Sigmoid colon (tissue), 6 donors: ENCODE measurements at regions not wholly inside any gene's neighbourhood (a gene's known extent, or its start where the extent isn't known, plus 50 kb on each side); places are given as distances from the start of the nearest gene placed in this dataset.
A peak's percentile ranks its signal among the peaks of the same experiment; 100 is the strongest.

Experiments used
- DNase-seq: peaks from one replicate; pipeline ENCODE4 v3.0.0-alpha.2; 2019
- H3K27ac ChIP-seq, 4 donors: fragments of 200-600 bp; sonication (generic); one replicate each; pipeline ENCODE4 v1.5.1; 2016 to 2019; ENCODE audit warnings: mild to moderate bottlenecking in 1 of 4
- H3K27me3 ChIP-seq, 3 donors: fragments of 200-600 bp; sonication (generic); one replicate each; pipeline ENCODE4 v1.5.1; 2019; ENCODE audit warnings: mild to moderate bottlenecking in 1 of 3
- H3K36me3 ChIP-seq, 4 donors: fragments of 200-600 bp; sonication (generic); one replicate each; pipeline ENCODE4 v1.5.1; 2016 to 2019
- H3K4me1 ChIP-seq, 4 donors: fragments of 200-600 bp; sonication (generic); one replicate each; pipeline ENCODE4 v1.5.1; 2017 to 2019
- H3K4me3 ChIP-seq, 4 donors: fragments of 200-600 bp; sonication (generic); one replicate each; pipeline ENCODE4 v1.5.1; 2017 to 2019; ENCODE audit warnings: mild to moderate bottlenecking in 2 of 4, moderate library complexity in 1 of 4
- H3K9me3 ChIP-seq, 4 donors: fragments of 200-600 bp in 3 of 4; sonication (generic) in 3 of 4; one replicate each; pipeline versions ENCODE4 v1.5.1 to v1.6.1; 2013 to 2019
- EP300 ChIP-seq, 4 donors: sonication (generic); formaldehyde crosslinking; IDR thresholded peaks; one replicate each; pipeline ENCODE4 v1.6.1; 2017; ENCODE audit warnings: antibody characterized with exemption in 4 of 4
- POLR2A ChIP-seq, 2 donors: fragments of 450-650 bp; IDR thresholded peaks; one replicate each; pipeline ENCODE4 v1.6.1; 2016; ENCODE audit warnings: antibody characterized with exemption in 2 of 2, mild to moderate bottlenecking in 2 of 2, moderate library complexity in 2 of 2
- POLR2AphosphoS5 ChIP-seq, 4 donors: sonication (generic); formaldehyde crosslinking; IDR thresholded peaks; one replicate each; pipeline ENCODE4 v1.6.1; 2017; ENCODE audit warnings: antibody characterized with exemption in 4 of 4
- WGBS, 2 donors: extraction: QIAGEN DNeasy Blood & Tissue Kit; methylation state at CpG; one replicate each; pipeline ENCODE4 v1.1.7; 2013; 5-methylcytosine and 5-hydroxymethylcytosine counted together
- intact Hi-C: fragments of 100-400 bp; cut with DNase I; formaldehyde crosslinking; loops from one replicate; pipeline ENCODE4 v1.15.1; 2023
- TF ChIP-seq, protein P1 (sequence below), 4 experiments: fragments of 450-650 bp in 3 of 4; fragments of 200-600 bp in 1 of 4; IDR thresholded peaks; one replicate each; pipeline ENCODE4 v1.5.1; 2016 to 2019; ENCODE audit warnings: antibody characterized with exemption in 4 of 4, mild to moderate bottlenecking in 3 of 4, moderate library complexity in 2 of 4
- donor health status: healthy with polysubstance abuse.
- donor health status: healthy.

DNA sequence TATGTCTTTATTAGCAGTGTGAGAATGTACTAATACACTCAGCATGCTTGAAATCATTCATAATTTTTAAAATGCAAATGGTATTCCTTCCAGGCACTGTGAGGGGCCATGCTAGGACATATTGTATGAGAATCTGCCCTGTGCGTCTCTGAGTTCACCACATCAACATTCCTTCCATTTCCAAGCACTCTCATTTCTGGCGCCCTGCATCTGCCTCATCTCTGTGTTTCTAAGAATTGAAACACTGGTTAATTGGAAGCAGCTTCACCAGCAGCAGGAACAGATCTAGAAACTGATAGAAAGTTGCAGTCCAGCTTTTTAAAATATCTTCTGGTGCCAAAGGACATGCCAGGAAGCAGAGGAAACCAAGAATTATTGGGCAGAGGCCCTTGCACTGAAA lies 555.9 kb upstream of the DPP6 start:
- H3K9me3 ChIP-seq: no peaks in the 10 kb centered on the region
- no peak overlapping the region for H3K4me3 ChIP-seq
- WGBS, 2 donors: 81 to 83% methylated on average over 2 of the region's 2 CpGs
- DNase-seq: no peak
- peaks cover 0 to 7% (median 0%) of the 10 kb centered on the region in 4 donors for H3K4me1 ChIP-seq
- H3K27ac ChIP-seq: no peak overlapping the region
- TF ChIP-seq EP300 (IDR thresholded peaks at IDR 0.05) (no peak), POLR2AphosphoS5 (IDR thresholded peaks at IDR 0.05) (no peak), POLR2A (IDR thresholded peaks at IDR 0.05) (no peak)
- TF ChIP-seq, protein P1, sequence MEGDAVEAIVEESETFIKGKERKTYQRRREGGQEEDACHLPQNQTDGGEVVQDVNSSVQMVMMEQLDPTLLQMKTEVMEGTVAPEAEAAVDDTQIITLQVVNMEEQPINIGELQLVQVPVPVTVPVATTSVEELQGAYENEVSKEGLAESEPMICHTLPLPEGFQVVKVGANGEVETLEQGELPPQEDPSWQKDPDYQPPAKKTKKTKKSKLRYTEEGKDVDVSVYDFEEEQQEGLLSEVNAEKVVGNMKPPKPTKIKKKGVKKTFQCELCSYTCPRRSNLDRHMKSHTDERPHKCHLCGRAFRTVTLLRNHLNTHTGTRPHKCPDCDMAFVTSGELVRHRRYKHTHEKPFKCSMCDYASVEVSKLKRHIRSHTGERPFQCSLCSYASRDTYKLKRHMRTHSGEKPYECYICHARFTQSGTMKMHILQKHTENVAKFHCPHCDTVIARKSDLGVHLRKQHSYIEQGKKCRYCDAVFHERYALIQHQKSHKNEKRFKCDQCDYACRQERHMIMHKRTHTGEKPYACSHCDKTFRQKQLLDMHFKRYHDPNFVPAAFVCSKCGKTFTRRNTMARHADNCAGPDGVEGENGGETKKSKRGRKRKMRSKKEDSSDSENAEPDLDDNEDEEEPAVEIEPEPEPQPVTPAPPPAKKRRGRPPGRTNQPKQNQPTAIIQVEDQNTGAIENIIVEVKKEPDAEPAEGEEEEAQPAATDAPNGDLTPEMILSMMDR (IDR thresholded peaks at IDR 0.05): no peak
- H3K27me3 ChIP-seq: no peaks in the 10 kb centered on the region
- intact Hi-C loops: no loop called here
- H3K36me3 ChIP-seq: no peaks in the 10 kb centered on the region

DNA sequence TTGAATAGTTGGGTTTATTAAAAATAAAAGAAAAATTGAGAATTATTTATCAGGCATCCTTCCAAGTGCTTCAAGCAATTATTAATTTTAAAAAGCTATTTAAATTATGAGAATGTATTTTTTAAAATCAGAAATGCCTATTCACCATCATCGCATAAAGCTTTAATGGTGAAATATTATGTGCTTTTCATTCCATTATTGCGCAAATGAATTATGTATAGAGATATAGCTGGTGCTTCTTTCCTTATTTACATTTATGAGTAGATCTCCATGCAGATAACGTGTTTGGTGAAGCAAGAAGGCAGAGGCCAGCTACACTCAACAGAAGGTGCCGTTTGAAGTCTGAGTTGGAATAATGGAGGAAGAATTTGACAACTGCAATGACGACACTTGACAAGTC lies 549.1 kb upstream of the DPP6 start:
- Histone ChIP-seq H3K36me3 (no peaks in the 10 kb centered on the region), H3K4me3 (no peak overlapping the region), H3K9me3 (peaks cover 0 to 9% (median under 1%) of the 10 kb centered on the region in 4 donors), H3K27me3 (no peaks in the 10 kb centered on the region), H3K4me1 (peaks cover 0 to 8% (median 3%) of the 10 kb centered on the region in 4 donors), H3K27ac (no peak overlapping the region)
- TF ChIP-seq POLR2AphosphoS5 (IDR thresholded peaks at IDR 0.05): no peak
- TF ChIP-seq EP300 (IDR thresholded peaks at IDR 0.05): no peak
- TF ChIP-seq POLR2A (IDR thresholded peaks at IDR 0.05): no peak
- TF ChIP-seq, protein P1 (IDR thresholded peaks at IDR 0.05): no peak
- intact Hi-C loops: no loop called here
- no peak for DNase-seq
- WGBS, 2 donors: 85% methylated on average over 5 of the region's 5 CpGs

DNA sequence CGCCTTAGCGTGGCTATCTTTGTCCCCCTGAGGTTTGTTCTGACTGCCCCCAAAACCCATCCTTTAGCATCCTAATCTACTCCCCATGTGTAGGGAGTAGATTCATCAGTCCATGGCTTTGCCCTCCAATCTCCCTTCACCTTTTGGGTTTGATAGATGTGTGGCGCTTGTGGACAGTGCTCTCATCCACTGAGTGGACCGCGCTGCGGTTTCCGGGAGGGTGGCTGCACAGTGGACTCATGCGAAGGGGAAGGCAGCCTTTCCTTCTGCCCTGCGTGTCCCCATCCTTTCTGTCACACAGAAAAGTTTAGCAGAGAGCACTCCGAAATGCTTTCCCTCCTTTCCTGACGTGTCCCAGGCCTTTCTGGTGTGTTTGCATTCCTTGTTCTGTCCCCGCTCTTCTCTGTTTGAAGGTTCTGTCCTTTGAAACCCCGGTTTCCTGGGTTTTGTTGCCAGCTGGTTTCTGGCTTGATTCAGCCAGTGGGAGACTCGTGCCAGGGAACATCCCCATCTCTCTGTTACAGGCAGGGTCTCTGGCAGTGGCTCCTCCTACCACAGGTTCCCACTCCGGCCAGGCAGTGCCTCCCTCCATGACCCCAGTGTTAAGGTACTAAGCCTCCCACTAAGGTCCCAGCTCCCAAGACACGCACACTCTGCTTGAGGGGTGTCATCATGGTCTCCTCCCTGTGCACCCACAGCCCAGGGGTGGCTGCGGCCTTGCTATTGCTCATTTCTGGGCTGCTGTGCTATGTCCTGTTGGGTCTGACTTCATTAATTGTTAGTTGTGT lies 547.7 kb upstream of the DPP6 start:
- Histone ChIP-seq H3K4me1 (peaks cover 0 to 8% (median 3%) of the 10 kb centered on the region in 4 donors), H3K4me3 (no peak overlapping the region), H3K36me3 (no peaks in the 10 kb centered on the region), H3K27me3 (no peaks in the 10 kb centered on the region), H3K9me3 (peaks cover 0 to 9% (median under 1%) of the 10 kb centered on the region in 4 donors), H3K27ac (peak overlapping the region in 1 of 4 donors; percentile 26)
- TF ChIP-seq POLR2A (IDR thresholded peaks at IDR 0.05) (no peak), EP300 (IDR thresholded peaks at IDR 0.05) (no peak), POLR2AphosphoS5 (IDR thresholded peaks at IDR 0.05) (no peak)
- TF ChIP-seq, protein P1 (IDR thresholded peaks at IDR 0.05): no peak
- no peak for DNase-seq
- WGBS, 2 donors: 79 to 82% methylated on average over 17 of the region's 17 CpGs
- intact Hi-C loops: no loop called here

DNA sequence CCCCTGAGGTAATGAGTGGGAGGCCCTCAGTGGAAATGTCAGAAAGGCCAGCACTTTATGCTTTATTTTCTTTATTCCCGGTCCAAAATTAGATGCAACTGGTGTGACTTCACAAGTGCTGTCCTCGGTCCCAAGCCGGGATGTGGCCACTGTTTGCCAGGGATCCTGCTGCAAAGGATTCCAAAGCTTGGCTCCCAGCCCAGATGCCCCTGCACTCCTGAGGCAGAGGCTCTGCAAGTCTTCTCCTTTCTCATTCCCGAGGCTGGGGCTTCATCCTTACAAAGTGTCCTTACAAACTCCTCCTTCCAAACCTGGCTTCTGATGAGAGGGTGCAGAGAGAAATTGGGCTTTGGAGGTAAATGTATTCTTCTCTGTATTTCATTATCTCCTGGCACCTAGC lies 544.3 kb upstream of the DPP6 start:
- intact Hi-C loops: no loop called here
- Histone ChIP-seq H3K36me3 (no peaks in the 10 kb centered on the region), H3K4me3 (no peak overlapping the region), H3K4me1 (peaks cover 0 to 39% (median 7%) of the 10 kb centered on the region in 4 donors), H3K27me3 (no peaks in the 10 kb centered on the region), H3K9me3 (peaks cover 0 to 9% (median under 1%) of the 10 kb centered on the region in 4 donors), H3K27ac (peak overlapping the region in 1 of 4 donors; percentile 15)
- TF ChIP-seq, protein P1 (IDR thresholded peaks at IDR 0.05): no peak
- TF ChIP-seq EP300 (IDR thresholded peaks at IDR 0.05) (no peak), POLR2A (IDR thresholded peaks at IDR 0.05) (no peak), POLR2AphosphoS5 (IDR thresholded peaks at IDR 0.05) (no peak)
- WGBS, 2 donors: 79 to 83% methylated on average over 4 of the region's 4 CpGs
- DNase-seq: no peak
